ENCODE measurements at regions not wholly inside any gene's neighbourhood (a gene's known extent, or its start where the extent isn't known, plus 50 kb on each side); places are given as distances from the start of the nearest gene placed in this dataset.
"Not testable (repeated sequence)": the region's sequence is repeated elsewhere in the genome, so short reads cannot be mapped to it uniquely, and the experiment has no call there.

- no peak for ATAC-seq (ENCODE audit: low read depth in 2 of 2)
Measured at GRCh38 chr17:71558901-71559300, 561.9 kb upstream of the SOX9 start.

GRCh38 chr17:71572343-71572742, 548.5 kb upstream of the SOX9 start:
- H3K27ac Mint-ChIP-seq = no peak overlapping the region
- H3K4me3 Mint-ChIP-seq = no peak overlapping the region
- H3K27me3 Mint-ChIP-seq = no peaks in the 10 kb centered on the region
- no peaks in the 10 kb centered on the region for H3K4me1 Mint-ChIP-seq
- no peaks in the 10 kb centered on the region for H3K36me3 Mint-ChIP-seq
- Histone ChIP-seq H3K9me3 (ENCODE audit: control insufficient read depth in 2 of 2, low read length in 2 of 2) (no peaks in the 10 kb centered on the region), H3K4me3 (ENCODE audit: low read depth, low read length) (no peak overlapping the region), H3K4me1 (ENCODE audit: control insufficient read depth, insufficient read depth, low read length, poor library complexity, severe bottlenecking) (no peaks in the 10 kb centered on the region), H3K27me3 (ENCODE audit: control insufficient read depth, insufficient read depth, low read length) (no peaks in the 10 kb centered on the region), H3K36me3 (ENCODE audit: control insufficient read depth, insufficient read depth, low read length) (no peaks in the 10 kb centered on the region), H3K27ac (ENCODE audit: insufficient read depth, low read length, poor library complexity, severe bottlenecking) (no peak overlapping the region)
- DNase-seq (no peak), ATAC-seq (ENCODE audit: low read depth in 2 of 2) (no peak)
- H3K9me3 Mint-ChIP-seq = peaks cover 0 to 16% (median 5%) of the 10 kb centered on the region in 7 donors

More at GRCh38 chr17:71558901-71559300, 561.9 kb upstream of the SOX9 start:
- Mint-ChIP-seq H3K27me3 (no peaks in the 10 kb centered on the region), H3K4me1 (no peaks in the 10 kb centered on the region), H3K4me3 (no peak overlapping the region), H3K9me3 (peaks cover 3 to 14% (median 5%) of the 10 kb centered on the region in 7 donors), H3K36me3 (no peaks in the 10 kb centered on the region), H3K27ac (no peak overlapping the region)
- Histone ChIP-seq H3K4me3 (ENCODE audit: low read depth, low read length) (no peak overlapping the region), H3K27ac (ENCODE audit: insufficient read depth, low read length, poor library complexity, severe bottlenecking) (no peak overlapping the region), H3K9me3 (ENCODE audit: control insufficient read depth in 2 of 2, low read length in 2 of 2) (no peaks in the 10 kb centered on the region), H3K36me3 (ENCODE audit: control insufficient read depth, insufficient read depth, low read length) (no peaks in the 10 kb centered on the region), H3K4me1 (ENCODE audit: control insufficient read depth, insufficient read depth, low read length, poor library complexity, severe bottlenecking) (no peaks in the 10 kb centered on the region), H3K27me3 (ENCODE audit: control insufficient read depth, insufficient read depth, low read length) (no peaks in the 10 kb centered on the region)
- no peak for DNase-seq

GRCh38 chr17:71578446-71578845, 542.4 kb upstream of the SOX9 start:
- no peaks in the 10 kb centered on the region for H3K4me1 Mint-ChIP-seq
- no peak overlapping the region for H3K4me3 Mint-ChIP-seq
- DNase-seq = no peak
- no peaks in the 10 kb centered on the region for H3K36me3 Mint-ChIP-seq
- no peak for ATAC-seq (ENCODE audit: low read depth in 2 of 2)
- Histone ChIP-seq H3K27ac (ENCODE audit: insufficient read depth, low read length, poor library complexity, severe bottlenecking) (no peak overlapping the region), H3K4me1 (ENCODE audit: control insufficient read depth, insufficient read depth, low read length, poor library complexity, severe bottlenecking) (no peaks in the 10 kb centered on the region), H3K9me3 (ENCODE audit: control insufficient read depth in 2 of 2, low read length in 2 of 2) (no peaks in the 10 kb centered on the region), H3K36me3 (ENCODE audit: control insufficient read depth, insufficient read depth, low read length) (no peaks in the 10 kb centered on the region), H3K4me3 (ENCODE audit: low read depth, low read length) (no peak overlapping the region), H3K27me3 (ENCODE audit: control insufficient read depth, insufficient read depth, low read length) (no peaks in the 10 kb centered on the region)
- H3K27ac Mint-ChIP-seq = no peak overlapping the region
- H3K9me3 Mint-ChIP-seq = peaks cover 0 to 10% (median 6%) of the 10 kb centered on the region in 7 donors
- no peaks in the 10 kb centered on the region for H3K27me3 Mint-ChIP-seq

GRCh38 chr17:71580220-71580619, 540.6 kb upstream of the SOX9 start:
- Histone ChIP-seq H3K27me3 (ENCODE audit: control insufficient read depth, insufficient read depth, low read length) (no peaks in the 10 kb centered on the region), H3K4me1 (ENCODE audit: control insufficient read depth, insufficient read depth, low read length, poor library complexity, severe bottlenecking) (no peaks in the 10 kb centered on the region), H3K27ac (ENCODE audit: insufficient read depth, low read length, poor library complexity, severe bottlenecking) (no peak overlapping the region), H3K4me3 (ENCODE audit: low read depth, low read length) (no peak overlapping the region), H3K9me3 (ENCODE audit: control insufficient read depth in 2 of 2, low read length in 2 of 2) (no peaks in the 10 kb centered on the region), H3K36me3 (ENCODE audit: control insufficient read depth, insufficient read depth, low read length) (no peaks in the 10 kb centered on the region)
- Mint-ChIP-seq H3K27ac (no peak overlapping the region), H3K4me1 (no peaks in the 10 kb centered on the region), H3K27me3 (no peaks in the 10 kb centered on the region), H3K36me3 (no peaks in the 10 kb centered on the region), H3K9me3 (peaks cover 0 to 11% (median 6%) of the 10 kb centered on the region in 7 donors), H3K4me3 (no peak overlapping the region)
- ATAC-seq (ENCODE audit: low read depth in 2 of 2) (no peak), DNase-seq (no peak)

- no peak overlapping the region for H3K27ac ChIP-seq (ENCODE audit: insufficient read depth, low read length, poor library complexity, severe bottlenecking)
- Mint-ChIP-seq H3K9me3 (peaks cover 0 to 16% (median 2%) of the 10 kb centered on the region in 7 donors), H3K36me3 (no peaks in the 10 kb centered on the region), H3K4me1 (no peaks in the 10 kb centered on the region), H3K27ac (no peak overlapping the region), H3K27me3 (no peaks in the 10 kb centered on the region), H3K4me3 (no peak overlapping the region)
- H3K4me3 ChIP-seq (ENCODE audit: low read depth, low read length) = no peak overlapping the region
- no peaks in the 10 kb centered on the region for H3K9me3 ChIP-seq (ENCODE audit: control insufficient read depth in 2 of 2, low read length in 2 of 2)
- ATAC-seq (ENCODE audit: low read depth in 2 of 2) (no peak), DNase-seq (no peak)
- no peaks in the 10 kb centered on the region for H3K27me3 ChIP-seq (ENCODE audit: control insufficient read depth, insufficient read depth, low read length)
- H3K36me3 ChIP-seq (ENCODE audit: control insufficient read depth, insufficient read depth, low read length) = no peaks in the 10 kb centered on the region
- H3K4me1 ChIP-seq (ENCODE audit: control insufficient read depth, insufficient read depth, low read length, poor library complexity, severe bottlenecking) = no peaks in the 10 kb centered on the region
Measured at GRCh38 chr17:71585540-71585939, 535.3 kb upstream of the SOX9 start.

GRCh38 chr17:71592431-71592830, 528.4 kb upstream of the SOX9 start:
- peaks cover 0 to 35% (median 5%) of the 10 kb centered on the region in 7 donors for H3K9me3 Mint-ChIP-seq
- no peaks in the 10 kb centered on the region for H3K27me3 Mint-ChIP-seq
- no peaks in the 10 kb centered on the region for H3K27me3 ChIP-seq (ENCODE audit: control insufficient read depth, insufficient read depth, low read length)
- no peaks in the 10 kb centered on the region for H3K36me3 Mint-ChIP-seq
- no peak overlapping the region for H3K4me3 ChIP-seq (ENCODE audit: low read depth, low read length)
- H3K4me3 Mint-ChIP-seq = no peak overlapping the region
- H3K27ac ChIP-seq (ENCODE audit: insufficient read depth, low read length, poor library complexity, severe bottlenecking) = no peak overlapping the region
- no peaks in the 10 kb centered on the region for H3K36me3 ChIP-seq (ENCODE audit: control insufficient read depth, insufficient read depth, low read length)
- H3K27ac Mint-ChIP-seq = no peak overlapping the region
- no peaks in the 10 kb centered on the region for H3K4me1 Mint-ChIP-seq
- ATAC-seq (ENCODE audit: low read depth in 2 of 2) = no peak
- no peaks in the 10 kb centered on the region for H3K9me3 ChIP-seq (ENCODE audit: control insufficient read depth in 2 of 2, low read length in 2 of 2)
- H3K4me1 ChIP-seq (ENCODE audit: control insufficient read depth, insufficient read depth, low read length, poor library complexity, severe bottlenecking) = no peaks in the 10 kb centered on the region
- no peak for DNase-seq

- DNase-seq (no peak), ATAC-seq (ENCODE audit: low read depth in 2 of 2) (no peak)
- H3K27ac Mint-ChIP-seq = peak overlapping the region in 1 of 3 donors; percentile 50
- no peaks in the 10 kb centered on the region for H3K36me3 ChIP-seq (ENCODE audit: control insufficient read depth, insufficient read depth, low read length)
- no peak overlapping the region for H3K4me3 ChIP-seq (ENCODE audit: low read depth, low read length)
- no peaks in the 10 kb centered on the region for H3K4me1 ChIP-seq (ENCODE audit: control insufficient read depth, insufficient read depth, low read length, poor library complexity, severe bottlenecking)
- H3K4me1 Mint-ChIP-seq = no peaks in the 10 kb centered on the region
- H3K36me3 Mint-ChIP-seq = no peaks in the 10 kb centered on the region
- H3K27me3 Mint-ChIP-seq = no peaks in the 10 kb centered on the region
- peaks cover 0 to 32% (median 5%) of the 10 kb centered on the region in 7 donors for H3K9me3 Mint-ChIP-seq
- H3K9me3 ChIP-seq (ENCODE audit: control insufficient read depth in 2 of 2, low read length in 2 of 2) = no peaks in the 10 kb centered on the region
- H3K4me3 Mint-ChIP-seq = no peak overlapping the region
- no peak overlapping the region for H3K27ac ChIP-seq (ENCODE audit: insufficient read depth, low read length, poor library complexity, severe bottlenecking)
- no peaks in the 10 kb centered on the region for H3K27me3 ChIP-seq (ENCODE audit: control insufficient read depth, insufficient read depth, low read length)
Measured at GRCh38 chr17:71593078-71593477, 527.7 kb upstream of the SOX9 start.

- not testable (repeated sequence) for H3K36me3 ChIP-seq (ENCODE audit: control insufficient read depth, insufficient read depth, low read length); H3K4me3 Mint-ChIP-seq; H3K4me3 ChIP-seq (ENCODE audit: low read depth, low read length); H3K36me3 Mint-ChIP-seq; H3K27ac ChIP-seq (ENCODE audit: insufficient read depth, low read length, poor library complexity, severe bottlenecking); H3K27me3 ChIP-seq (ENCODE audit: control insufficient read depth, insufficient read depth, low read length); DNase-seq; H3K4me1 ChIP-seq (ENCODE audit: control insufficient read depth, insufficient read depth, low read length, poor library complexity, severe bottlenecking); ATAC-seq (ENCODE audit: low read depth in 2 of 2); H3K27ac Mint-ChIP-seq; H3K4me1 Mint-ChIP-seq; H3K9me3 ChIP-seq (ENCODE audit: control insufficient read depth in 2 of 2, low read length in 2 of 2); H3K27me3 Mint-ChIP-seq
- H3K9me3 Mint-ChIP-seq = peaks cover 0 to 23% (median 4%) of the 10 kb centered on the region in 7 donors
Measured at GRCh38 chr17:71599583-71599982, 521.2 kb upstream of the SOX9 start.
